ENCODE measurements at regions not wholly inside any gene's neighbourhood (a gene's known extent, or its start where the extent isn't known, plus 50 kb on each side); places are given as distances from the start of the nearest gene placed in this dataset.

DNA sequence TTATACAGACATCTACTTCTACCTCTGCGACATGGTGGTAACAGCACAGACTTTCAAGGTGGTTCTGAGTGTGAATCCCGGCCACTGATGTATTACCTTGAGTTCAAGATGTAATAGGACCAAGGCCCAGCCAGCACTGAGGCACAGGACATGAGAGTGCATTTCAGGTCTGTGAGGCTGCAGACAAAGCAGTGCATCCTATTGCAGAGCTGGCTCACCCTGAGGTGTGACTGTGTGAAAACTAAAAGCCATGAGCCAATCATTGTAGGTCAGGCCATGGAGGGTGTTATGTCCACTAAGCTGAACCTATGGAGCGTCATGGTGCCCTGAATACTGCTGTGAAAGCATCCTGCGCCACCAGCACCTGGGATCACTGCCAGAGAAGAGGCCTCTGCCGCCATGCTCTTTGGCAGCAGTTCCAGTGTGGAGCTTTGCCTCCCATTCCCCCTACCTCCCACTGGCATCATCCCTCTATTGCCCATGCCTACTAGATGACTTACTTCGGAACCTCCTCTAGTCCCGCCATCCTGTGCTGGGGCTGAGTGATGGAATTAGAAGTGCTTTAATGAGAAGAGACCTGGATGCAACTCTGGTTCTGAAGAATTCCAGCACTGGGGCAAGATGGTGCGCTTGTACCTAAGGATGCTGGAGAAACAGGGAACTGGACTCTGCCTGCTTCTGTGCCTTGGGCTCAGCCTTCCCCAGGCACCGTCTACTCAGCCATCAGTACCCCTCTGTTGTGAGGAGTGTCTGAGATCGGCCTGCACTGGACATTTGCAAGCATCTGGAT lies 112.0 kb upstream of the RMDN2 start:
- DNase-seq = no peak

DNA sequence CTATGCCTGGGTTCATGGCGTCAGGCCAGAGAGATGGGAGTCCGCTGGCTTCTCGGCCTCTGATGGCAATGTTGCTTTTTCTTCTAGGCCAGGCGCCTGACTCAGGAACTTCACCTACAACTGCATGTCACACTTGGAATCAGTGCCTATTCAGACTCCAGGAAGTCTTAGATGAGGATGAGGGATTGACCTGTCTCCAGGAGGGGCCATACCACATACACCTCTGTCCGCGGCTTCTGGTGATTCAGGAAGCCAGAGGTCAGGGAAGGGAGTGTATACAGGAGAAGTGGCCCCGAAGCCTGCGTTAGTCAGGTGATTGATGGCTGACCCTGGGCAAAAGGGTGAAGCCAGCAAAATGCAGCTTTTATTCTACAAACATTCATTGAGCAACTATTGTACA lies 109.1 kb upstream of the RMDN2 start:
- DNase-seq = no peak

DNA sequence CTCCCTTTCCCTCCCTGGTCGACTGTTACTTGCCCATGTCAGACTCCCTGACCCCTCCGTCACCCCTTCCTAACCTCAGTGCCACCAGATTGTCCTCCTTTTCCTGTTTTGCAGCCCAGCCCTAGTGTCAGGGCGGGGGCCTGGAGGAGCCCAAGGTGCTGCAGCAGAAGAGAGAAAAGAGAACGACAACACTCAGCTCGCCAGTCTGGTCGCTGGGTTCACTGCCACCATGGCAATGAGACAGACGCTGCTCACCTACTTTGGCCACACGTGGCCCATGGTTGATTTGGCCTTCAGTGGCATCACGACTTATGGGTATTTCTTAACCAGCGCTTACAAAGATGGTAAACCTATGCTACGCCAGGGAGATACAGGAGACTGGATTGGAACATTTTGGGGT lies 108.4 kb upstream of the RMDN2 start:
- no peak for DNase-seq

- DNase-seq = no peak
These were observed 105.9 kb upstream of the RMDN2 start for GRCh38 chr2:37819186-37819585.

GRCh38 chr2:37820471-37820986 lies 104.6 kb upstream of the RMDN2 start:
- DNase-seq = no peak

GRCh38 chr2:37825586-37825985 lies 99.5 kb upstream of the RMDN2 start:
- DNase-seq = no peak

- no peak for DNase-seq
These were observed 98.5 kb upstream of the RMDN2 start for GRCh38 chr2:37826611-37827010.

DNA sequence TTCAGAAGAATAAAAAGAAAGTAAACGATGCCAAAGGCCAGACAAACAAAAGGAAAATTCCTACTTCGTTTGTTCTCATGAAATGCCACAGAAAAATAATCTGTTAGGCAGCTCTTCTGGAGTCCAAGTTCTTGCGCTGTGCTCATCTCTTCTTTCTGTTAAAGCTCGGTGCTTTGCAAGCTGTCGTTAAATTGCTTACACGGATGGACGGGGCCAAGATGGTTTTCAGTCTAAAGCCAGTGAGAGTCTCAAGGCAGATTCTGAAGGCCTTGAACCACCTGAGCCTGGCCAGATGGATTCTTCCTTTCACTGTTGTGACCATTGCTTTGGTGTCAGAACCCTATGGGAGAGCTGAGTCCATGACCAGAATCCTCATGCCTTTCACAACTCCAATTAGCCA lies 97.6 kb upstream of the RMDN2 start:
- DNase-seq = no peak

GRCh38 chr2:37827911-37828511 lies 97.1 kb upstream of the RMDN2 start:
- DNase-seq = no peak

DNA sequence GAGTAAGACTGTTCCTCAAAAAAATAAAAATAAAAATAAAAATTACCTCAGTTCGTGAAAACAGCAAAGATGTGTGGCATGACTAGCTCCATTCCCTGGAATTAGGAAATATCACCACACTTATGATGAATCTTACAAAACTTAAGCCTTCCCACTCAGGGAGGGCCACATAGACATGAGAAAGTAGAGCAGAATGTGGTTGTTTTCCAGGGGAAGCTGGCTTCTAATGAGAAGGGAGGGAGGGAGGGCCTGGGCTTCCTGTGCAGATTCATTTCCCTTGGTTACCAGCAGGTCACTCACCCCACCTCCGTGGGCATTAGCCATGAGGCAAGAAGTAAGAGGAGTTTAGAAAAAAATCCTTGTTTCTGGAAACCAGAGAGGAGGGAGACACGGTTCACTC lies 95.9 kb upstream of the RMDN2 start:
- no peak for DNase-seq

- no peak for DNase-seq
These were observed 95.3 kb upstream of the RMDN2 start for GRCh38 chr2:37829616-37830395.

DNA sequence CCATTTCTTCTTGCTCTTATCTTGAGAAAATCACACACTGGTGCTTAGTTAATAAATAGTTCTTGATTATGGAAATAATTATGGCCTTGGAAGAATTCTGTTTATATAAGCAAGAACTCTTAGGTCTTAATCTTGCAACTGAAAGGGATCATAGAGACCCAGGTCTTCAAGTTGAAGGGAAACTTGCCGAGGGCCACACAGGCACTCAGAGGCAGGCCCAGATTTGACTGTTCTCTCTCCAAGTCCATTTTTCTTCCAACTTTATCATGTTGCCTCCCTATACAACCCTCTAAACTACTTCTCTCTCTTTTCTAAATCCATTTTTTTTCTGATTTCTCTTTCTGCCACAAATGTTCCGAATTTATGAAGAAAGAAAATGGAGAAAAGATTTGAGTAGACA lies 94.5 kb upstream of the RMDN2 start:
- no peak for DNase-seq

DNA sequence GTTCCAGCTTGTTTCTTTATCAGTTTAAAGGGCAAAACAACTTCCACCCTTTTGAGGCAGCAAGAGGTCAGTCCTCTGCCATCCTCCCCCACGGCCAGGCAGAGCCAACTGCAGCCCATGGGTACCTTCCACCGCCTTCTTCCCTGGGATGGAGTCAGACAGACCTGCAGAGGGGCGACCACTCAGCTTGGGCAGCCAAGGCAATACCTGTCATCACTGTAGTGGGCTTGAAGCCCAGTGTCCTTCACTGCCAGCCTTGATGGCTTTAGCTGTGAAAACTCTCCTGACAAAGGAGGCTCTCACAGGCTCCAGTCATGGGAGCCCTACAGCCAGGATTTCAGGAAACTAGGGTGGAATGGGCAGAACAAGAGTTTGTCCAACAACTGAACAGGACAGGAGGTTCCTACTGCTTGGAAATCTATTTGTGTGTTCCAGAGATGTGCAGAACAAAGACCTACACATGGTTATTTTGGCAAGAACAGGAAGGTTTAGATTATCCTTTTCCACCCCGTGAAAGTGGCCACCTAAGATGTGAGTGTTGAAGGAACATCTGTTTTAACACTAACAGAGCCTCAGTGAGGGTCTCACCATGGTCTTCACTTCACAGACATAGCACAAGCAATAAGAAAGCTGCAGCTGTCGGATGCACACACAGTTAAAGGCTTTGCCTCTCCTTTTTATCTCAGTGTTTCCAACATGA lies 93.9 kb upstream of the RMDN2 start:
- DNase-seq = no peak

DNA sequence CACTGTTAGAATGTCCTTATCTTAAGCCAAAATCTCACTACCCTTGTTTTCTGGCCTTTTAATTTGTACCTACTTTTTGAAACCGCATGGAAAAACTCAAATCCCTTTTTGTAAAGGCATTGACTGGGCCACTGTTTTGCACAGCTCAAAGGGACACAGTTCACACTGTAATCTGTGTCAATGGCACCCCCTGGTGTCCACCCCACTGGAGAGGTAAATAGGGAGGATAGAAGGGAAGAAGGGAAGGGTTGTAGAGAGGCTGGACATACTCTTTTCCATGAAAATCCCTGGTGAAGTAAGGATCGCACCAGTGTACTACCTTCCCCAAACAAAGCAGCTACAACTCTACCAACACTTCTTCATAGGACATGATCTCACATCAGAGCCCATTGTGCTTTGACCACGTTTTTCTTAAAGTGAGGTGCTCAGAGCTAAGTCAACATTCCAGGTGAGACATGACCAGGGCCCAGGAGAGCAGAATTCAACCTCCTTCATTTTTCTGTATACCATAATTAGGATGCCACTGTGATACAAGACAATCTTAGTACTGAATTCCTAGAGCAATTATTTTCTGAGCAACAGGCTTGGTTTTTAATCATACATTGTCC lies 92.4 kb upstream of the RMDN2 start:
- peak; percentile 70 for DNase-seq

DNA sequence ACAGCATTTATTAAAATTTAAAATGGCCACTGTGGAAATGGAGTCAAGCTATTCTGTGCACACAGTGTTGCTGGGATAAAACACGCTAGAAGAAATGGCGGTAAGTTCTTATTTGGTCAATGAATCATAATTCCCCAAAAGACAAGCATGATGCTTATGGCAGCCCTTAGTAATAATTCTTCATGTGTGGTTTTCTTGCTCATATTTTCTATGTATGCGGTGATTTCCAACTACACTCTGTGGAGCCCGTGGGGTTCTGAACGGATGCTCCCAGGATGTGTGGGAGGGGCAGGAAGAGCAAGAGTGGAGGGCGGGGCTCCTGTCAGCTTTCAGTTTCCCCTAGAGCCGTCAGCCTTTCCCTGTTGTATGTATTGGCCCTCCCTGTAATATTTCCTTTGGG lies 91.7 kb upstream of the RMDN2 start:
- no peak for DNase-seq

DNA sequence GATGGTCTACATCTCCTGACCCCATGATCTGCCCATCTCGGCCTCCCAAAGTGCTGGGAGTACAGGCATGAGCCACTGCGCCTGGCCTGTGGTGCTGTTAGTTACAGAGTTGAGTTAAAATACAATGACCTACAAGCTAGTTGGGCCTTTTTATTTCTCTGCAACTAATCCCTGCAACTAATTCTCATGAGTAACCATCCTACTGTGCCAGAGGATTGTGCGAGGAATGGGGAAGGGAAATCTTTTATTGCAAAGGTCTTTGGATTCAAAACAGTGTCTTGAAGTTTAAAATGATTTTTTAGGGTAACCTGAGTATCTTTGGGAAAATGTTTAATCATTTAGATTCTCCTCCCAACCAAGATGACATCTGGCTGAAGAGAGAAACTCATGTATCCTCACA lies 88.8 kb upstream of the RMDN2 start:
- no peak for DNase-seq

DNA sequence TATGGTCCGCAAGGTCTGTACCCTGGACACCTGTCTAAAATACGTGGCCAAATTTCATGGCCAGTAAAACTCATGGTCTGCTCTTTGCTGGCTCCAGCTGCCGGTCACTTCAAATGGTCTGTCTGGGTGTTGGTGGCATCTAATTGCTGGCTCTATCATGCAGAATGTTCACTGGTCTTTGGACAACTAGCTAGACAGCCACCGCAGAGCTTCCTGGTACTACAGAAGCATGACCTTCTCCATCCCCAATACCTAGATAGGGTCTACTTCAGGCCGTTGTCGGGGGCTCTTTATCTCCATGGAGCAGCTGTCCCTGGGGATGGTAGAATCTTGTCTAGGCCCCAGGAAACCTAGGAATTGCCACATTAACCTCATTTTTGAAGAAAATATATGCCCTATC lies 88.4 kb upstream of the RMDN2 start:
- no peak for DNase-seq

- no peak for DNase-seq
These were observed 87.3 kb upstream of the RMDN2 start for GRCh38 chr2:37837628-37838328.

GRCh38 chr2:37838541-37839167 lies 86.4 kb upstream of the RMDN2 start:
- no peak for DNase-seq

GRCh38 chr2:37839991-37840390 lies 85.1 kb upstream of the RMDN2 start:
- no peak for DNase-seq

- no peak for DNase-seq
These were observed 82.2 kb upstream of the RMDN2 start for GRCh38 chr2:37842732-37843440.
